Lower leg skin (tissue), 4 donors: ENCODE measurements at regions not wholly inside any gene's neighbourhood (a gene's known extent, or its start where the extent isn't known, plus 50 kb on each side); places are given as distances from the start of the nearest gene placed in this dataset.
"Not testable (repeated sequence)": the region's sequence is repeated elsewhere in the genome, so short reads cannot be mapped to it uniquely, and the experiment has no call there.

Experiments used
- DNase-seq, 2 donors: peaks; one replicate each; pipeline ENCODE4 v3.0.0-alpha.2; 2019; ENCODE audit warnings: low spot score in 2 of 2
- H3K4me3 ChIP-seq: fragments of 200-600 bp; sonication (generic); 2 replicates; pipeline ENCODE4 v1.5.1; 2017; ENCODE audit warnings: mild to moderate bottlenecking, low read depth; ENCODE audit not compliant: poor library complexity, severe bottlenecking
- POLR2A ChIP-seq, 2 donors: fragments of 450-650 bp; IDR thresholded peaks; one replicate each; pipeline ENCODE4 v1.6.1; 2016 to 2017; ENCODE audit warnings: antibody characterized with exemption in 2 of 2, mild to moderate bottlenecking in 1 of 2, moderate library complexity in 1 of 2
- WGBS, 2 donors: methylation state at CpG; one replicate each; pipeline ENCODE4 v1.1.5; 2018; 5-methylcytosine and 5-hydroxymethylcytosine counted together
- intact Hi-C: fragments of 100-400 bp; cut with DNase I; formaldehyde crosslinking; loops from one replicate; pipeline ENCODE4 v1.15.0; 2023; ENCODE audit warnings: low total_unique reads
- TF ChIP-seq, protein P1 (sequence below), 3 donors: fragments of 450-650 bp; IDR thresholded peaks; one replicate each; pipeline ENCODE4 v1.5.1; 2016; ENCODE audit warnings: antibody characterized with exemption in 3 of 3, mild to moderate bottlenecking in 3 of 3, moderate library complexity in 2 of 3

DNA sequence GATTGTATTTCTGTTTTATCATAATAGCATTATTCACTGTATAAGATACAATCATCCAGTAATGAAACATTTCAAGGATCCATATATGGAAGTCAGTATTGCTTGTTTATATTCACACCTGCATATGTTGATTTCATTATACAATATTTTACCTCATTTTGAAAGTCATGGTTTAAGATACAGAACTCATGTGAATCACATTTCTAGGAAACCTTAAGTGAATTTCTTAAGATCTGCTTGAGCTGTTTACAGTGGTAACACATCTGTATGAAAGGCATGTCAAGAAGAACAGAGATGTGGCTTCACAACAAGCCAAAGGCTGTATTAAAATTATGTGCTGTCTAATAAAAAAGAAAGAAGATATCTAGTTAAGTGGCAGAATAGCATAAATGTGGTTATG is 153.2 kb upstream of the METTL14 start:
- H3K4me3 ChIP-seq, intact Hi-C loops: not testable (repeated sequence)

DNA sequence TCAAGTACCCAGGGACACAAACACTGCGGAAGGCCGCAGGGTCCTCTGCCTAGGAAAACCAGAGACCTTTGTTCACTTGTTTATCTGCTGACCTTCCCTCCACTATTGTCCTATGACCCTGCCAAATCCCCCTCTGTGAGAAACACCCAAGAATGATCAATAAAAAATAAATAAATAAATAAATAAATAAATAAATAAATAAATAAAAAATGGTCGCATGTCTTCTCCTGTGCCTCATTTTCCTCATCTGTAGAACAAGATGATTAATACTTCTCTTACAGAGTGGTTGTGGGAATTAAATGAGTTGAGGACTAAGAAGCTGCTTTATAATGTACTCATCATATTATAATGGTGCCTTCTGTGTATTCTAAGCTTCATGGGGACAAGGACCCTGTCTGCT is 149.4 kb upstream of the METTL14 start:
- H3K4me3 ChIP-seq, intact Hi-C loops, DNase-seq: not testable (repeated sequence)
- WGBS, 2 donors = 83 to 95% methylated on average over 1 to 3 of the region's 3 CpGs

More for the DNA sequence above, 153.2 kb upstream of the METTL14 start:
- DNase-seq = not testable (repeated sequence)

DNA sequence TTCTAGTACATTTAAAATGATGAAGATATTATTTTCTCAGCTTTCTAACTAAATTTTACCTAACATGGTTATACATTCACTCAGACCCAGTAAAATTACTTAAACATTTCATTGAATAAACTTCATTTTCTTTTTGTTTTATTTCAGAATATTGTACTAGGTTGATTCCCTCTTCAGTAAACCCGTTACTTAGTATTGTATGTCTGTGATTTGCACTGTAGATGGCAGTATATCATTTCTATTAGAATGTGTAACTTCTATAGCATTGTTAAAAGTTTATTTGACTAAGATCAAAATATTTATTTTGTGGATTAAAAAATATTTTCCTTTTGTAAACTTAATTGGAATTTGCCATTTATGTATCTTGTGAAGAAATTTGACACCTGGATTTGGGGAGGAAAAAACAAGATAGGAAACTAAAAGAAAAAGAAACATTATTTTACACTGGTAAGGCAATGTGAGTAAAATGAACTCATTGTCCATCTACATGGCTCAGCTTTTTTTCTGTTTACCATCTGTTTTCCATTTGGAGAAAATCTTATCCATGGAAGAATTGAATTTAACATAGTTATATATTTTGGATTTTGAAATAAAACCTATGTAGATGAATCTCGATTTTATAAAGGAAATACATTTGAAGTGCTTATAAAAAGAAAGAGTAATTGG is 145.6 kb upstream of the METTL14 start:
- DNase-seq, intact Hi-C loops, H3K4me3 ChIP-seq: not testable (repeated sequence)
- 34 to 41% methylated on average over 2 of the region's 2 CpGs for WGBS, 2 donors

DNA sequence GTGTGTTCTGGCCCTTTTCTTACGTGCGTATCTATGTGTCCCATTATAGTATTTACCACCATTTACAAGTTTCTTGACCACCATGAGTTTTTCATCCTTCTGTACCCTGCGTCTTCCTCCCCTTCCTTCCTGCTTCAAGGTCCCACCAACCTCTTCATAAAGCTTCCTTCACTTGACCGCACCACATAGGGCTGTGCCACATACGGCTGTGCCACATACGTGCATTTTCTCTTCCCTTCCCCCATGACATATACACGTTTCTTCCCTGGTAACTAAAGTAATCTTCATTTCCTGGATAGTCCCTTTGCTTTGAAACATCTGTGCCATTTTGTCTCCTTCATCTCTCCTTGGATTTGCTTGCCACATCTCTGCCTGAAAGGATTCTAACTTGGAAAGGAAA is 128.6 kb upstream of the METTL14 start:
- WGBS, 2 donors = 77 to 81% methylated on average over 7 of the region's 7 CpGs
- DNase-seq, intact Hi-C loops, H3K4me3 ChIP-seq: not testable (repeated sequence)

DNA sequence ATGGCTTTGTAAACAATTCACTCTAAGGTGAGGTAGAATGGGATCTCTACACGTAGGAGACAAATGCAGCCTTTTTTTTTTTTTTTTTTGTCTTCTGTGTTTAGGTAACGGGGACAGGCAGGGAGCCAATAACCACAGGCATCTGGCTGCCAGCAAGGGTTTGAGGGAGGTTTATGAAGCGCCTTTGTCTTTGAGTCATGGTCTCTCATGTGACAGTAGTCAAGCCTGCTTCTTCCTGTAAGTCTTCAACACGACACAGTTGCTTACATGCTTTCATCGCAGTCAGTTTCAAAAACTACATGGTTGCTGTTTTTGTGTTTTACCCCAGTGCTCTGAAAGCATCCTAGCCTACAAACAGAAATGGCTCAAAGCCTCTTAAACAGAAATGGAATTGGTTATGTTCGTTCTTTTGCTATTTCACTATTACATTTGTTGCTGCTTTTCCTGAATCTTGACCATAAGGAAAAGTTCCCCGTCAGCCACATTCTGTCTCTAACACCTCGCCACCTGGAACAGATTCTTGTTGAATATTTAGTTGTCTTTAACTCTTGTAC is 127.8 kb upstream of the METTL14 start:
- WGBS, 2 donors = 39 to 41% methylated on average over 8 of the region's 8 CpGs
- intact Hi-C loops = no loop called here
- no peak overlapping the region for H3K4me3 ChIP-seq
- no peak for TF ChIP-seq POLR2A (IDR thresholded peaks at IDR 0.05)
- TF ChIP-seq, protein P1, sequence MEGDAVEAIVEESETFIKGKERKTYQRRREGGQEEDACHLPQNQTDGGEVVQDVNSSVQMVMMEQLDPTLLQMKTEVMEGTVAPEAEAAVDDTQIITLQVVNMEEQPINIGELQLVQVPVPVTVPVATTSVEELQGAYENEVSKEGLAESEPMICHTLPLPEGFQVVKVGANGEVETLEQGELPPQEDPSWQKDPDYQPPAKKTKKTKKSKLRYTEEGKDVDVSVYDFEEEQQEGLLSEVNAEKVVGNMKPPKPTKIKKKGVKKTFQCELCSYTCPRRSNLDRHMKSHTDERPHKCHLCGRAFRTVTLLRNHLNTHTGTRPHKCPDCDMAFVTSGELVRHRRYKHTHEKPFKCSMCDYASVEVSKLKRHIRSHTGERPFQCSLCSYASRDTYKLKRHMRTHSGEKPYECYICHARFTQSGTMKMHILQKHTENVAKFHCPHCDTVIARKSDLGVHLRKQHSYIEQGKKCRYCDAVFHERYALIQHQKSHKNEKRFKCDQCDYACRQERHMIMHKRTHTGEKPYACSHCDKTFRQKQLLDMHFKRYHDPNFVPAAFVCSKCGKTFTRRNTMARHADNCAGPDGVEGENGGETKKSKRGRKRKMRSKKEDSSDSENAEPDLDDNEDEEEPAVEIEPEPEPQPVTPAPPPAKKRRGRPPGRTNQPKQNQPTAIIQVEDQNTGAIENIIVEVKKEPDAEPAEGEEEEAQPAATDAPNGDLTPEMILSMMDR (IDR thresholded peaks at IDR 0.05) = no peak
- no peak for DNase-seq

DNA sequence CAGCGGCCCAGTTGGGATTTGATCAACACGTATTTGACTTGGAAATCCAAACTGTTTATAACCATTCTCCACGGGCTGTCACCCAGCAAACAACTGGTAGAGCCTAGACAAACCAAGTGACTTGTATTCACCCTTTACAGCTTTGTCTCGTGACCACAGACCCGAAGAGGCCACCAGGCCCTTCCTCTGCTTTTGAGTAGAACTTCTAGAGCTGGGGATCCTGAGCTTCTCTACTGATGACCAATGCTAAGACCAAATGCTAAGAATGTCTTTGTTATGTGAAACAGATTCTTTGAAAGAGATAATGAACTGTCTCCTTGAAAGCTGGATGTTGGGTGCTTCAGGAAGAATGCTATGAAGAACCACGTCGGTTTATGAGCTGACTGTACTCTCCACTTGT is 127.0 kb upstream of the METTL14 start:
- H3K4me3 ChIP-seq, intact Hi-C loops, DNase-seq: not testable (repeated sequence)
- WGBS, 2 donors = 74 to 86% methylated on average over 7 of the region's 7 CpGs

DNA sequence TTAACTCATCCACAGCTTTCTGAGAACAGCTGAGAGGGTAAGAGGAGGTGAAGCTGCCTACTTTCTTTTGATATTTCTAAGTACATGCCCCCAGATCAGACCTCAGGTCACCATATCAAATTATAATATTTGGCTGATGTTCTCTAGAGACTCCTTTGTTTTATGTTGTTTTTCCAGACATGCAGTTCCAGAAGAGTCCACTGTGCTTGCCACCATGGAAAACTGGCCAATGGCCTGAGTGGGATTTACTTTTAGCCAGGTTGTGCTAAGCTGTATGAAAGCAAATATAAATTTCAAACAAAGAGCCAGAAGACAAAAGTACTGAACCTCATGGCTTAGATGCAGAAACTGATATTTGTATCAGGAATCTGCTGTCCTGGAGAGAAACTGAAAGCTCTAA is 123.6 kb upstream of the METTL14 start:
- intact Hi-C loops, H3K4me3 ChIP-seq, DNase-seq: not testable (repeated sequence)

DNA sequence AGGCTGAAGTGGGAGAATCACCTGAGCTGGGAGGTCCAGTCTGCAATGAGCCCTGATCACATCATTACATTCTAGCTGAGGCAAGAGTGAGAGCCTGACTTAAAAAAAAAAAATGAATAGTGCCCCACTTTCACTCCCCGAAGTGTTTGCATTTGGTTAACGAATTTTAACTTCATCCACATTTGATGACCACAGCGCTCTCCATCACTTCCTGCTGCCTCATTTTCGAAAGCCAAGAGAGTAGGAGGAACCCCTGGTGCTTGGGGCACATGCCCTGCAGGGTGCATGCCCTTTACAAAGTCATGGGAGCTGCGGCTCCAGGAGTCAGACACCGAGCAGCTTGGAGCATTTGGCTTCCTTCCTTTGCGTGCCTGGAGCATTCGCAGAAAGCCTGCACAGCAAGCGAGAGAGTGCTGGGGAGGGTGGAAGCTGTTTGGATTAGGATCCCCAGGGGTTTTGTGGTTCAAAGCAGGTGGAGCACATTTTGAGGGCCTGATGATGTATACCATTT is 119.1 kb upstream of the METTL14 start:
- intact Hi-C loops, H3K4me3 ChIP-seq, DNase-seq: not testable (repeated sequence)
- WGBS, 2 donors = 15% methylated on average over 9 of the region's 9 CpGs

DNA sequence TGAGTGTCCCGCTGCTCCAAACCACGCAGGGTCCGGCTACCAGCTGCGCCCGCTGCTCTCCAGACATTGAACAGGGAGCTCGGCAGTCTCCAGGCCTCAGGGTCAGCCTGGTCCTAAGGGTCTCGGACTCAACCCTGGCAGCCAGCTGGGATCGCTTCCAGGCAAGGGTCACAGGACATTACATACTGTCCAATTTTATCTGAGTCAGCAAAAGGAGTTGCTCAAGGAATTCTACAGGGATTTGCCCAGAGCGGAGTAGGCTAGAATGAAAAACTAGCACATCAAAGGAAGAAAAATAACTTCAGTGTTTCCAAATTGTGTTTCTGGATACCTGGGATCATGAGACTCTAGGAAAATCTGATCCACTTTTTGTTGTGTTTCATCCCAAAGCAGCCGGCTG is 112.2 kb upstream of the METTL14 start:
- DNase-seq, intact Hi-C loops, H3K4me3 ChIP-seq: not testable (repeated sequence)
- 92 to 94% methylated on average over 10 of the region's 10 CpGs for WGBS, 2 donors

DNA sequence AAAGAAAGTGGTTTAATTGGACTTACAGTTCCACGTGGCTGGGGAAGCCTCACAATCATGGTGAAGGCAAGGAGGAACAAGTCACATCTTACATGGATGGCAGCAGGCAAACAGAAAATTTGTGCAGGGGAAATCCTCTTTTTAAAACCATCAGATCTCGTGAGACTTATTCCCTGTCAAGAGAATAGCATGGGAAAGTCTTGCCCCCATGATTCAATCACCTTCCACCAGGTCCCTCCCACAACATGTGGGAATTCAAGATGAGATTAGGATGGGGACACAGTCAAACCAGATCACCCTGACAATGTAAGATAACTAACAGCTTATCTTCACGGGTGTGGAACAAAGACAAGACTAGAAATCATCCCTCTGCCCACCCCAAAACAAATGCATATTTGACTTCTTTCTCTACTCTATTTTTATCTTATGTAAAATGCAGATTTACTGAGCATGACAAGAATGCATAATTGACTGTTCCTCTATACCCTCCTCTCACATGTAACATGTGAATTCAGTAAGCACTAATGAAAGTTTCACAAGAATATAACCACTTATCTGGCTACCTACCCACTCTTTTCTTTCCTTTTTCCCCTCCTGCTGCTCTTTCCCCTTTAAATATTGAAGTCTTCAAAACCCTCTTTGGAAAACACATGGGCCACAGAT is 110.8 kb upstream of the METTL14 start:
- intact Hi-C loops, H3K4me3 ChIP-seq, DNase-seq: not testable (repeated sequence)
- WGBS, 2 donors = 43 to 47% methylated on average over 3 of the region's 3 CpGs

DNA sequence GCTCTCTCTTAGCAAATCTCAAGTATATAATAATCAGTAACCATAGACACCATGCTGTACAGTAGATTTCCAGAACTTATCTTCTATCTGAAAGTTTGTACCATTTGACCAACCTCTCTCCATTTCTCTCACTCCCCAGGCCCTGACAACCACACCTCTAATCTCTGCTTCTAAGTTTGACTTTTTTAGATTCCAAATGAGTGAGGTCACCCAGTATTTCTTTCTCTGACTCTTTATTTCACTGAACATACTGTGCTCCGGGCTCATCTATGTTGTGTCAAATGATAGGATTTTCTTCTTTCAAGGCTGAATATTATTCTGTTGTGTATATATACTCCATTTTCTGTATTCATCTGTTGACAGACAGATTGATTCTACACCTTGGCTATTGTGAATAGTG is 110.1 kb upstream of the METTL14 start:
- 52 to 82% methylated on average over 1 of the region's 1 CpG for WGBS, 2 donors
- intact Hi-C loops, H3K4me3 ChIP-seq, DNase-seq: not testable (repeated sequence)

DNA sequence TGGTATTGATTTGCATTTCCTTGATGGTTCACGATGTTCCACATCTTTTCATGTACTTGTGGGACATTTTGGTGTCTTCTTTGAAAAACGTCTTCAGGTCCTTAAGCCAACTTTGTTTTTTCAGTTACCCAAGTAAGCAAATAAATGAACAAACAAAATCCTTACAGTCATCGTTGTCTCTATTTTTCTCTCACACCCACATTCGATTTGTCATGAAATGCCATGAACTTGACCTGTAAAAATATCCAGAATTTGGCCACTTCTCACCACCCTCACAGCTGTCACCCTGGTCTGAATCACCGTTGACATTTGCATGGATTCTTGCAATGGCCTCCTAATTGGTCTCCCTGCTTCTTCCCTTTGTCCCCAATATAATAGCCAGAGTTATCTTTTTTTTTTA is 109.5 kb upstream of the METTL14 start:
- DNase-seq, H3K4me3 ChIP-seq, intact Hi-C loops: not testable (repeated sequence)
- 75 to 83% methylated on average over 5 of the region's 5 CpGs for WGBS, 2 donors

DNA sequence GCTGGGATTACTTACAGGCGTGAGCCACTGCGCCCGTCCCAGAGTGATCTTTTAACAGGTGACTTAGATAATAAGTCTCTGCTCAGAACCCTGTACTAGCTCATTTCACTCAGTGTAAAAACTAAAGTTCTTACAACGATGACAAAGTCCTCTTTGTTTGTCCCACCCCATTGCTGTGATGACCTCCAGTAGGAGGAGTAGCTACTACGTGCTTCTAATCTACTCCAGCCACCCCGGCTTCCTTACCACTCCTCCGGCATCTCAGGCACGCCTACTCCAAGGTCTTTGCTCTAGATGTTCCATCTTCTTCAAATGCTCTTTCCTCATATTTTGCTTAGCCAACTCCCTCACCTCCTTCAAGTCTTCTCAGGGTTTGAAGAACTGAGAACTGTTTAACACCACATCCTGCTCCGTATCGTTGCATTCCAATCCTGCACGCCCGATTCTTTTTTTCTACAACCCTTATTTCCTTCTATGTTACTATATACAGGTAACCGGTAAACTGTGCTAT is 108.4 kb upstream of the METTL14 start:
- 88 to 92% methylated on average over 13 of the region's 13 CpGs for WGBS, 2 donors
- H3K4me3 ChIP-seq, DNase-seq, intact Hi-C loops: not testable (repeated sequence)
